ENCODE measurements at regions not wholly inside any gene's neighbourhood (a gene's known extent, or its start where the extent isn't known, plus 50 kb on each side); places are given as distances from the start of the nearest gene placed in this dataset.

- no peak overlapping the region for H3K4me3 ChIP-seq (ENCODE audit: low read depth, low read length)
- ChIA-PET CTCF (no interaction called here), POLR2A (no interaction called here)
- TF ChIP-seq, protein P1, sequence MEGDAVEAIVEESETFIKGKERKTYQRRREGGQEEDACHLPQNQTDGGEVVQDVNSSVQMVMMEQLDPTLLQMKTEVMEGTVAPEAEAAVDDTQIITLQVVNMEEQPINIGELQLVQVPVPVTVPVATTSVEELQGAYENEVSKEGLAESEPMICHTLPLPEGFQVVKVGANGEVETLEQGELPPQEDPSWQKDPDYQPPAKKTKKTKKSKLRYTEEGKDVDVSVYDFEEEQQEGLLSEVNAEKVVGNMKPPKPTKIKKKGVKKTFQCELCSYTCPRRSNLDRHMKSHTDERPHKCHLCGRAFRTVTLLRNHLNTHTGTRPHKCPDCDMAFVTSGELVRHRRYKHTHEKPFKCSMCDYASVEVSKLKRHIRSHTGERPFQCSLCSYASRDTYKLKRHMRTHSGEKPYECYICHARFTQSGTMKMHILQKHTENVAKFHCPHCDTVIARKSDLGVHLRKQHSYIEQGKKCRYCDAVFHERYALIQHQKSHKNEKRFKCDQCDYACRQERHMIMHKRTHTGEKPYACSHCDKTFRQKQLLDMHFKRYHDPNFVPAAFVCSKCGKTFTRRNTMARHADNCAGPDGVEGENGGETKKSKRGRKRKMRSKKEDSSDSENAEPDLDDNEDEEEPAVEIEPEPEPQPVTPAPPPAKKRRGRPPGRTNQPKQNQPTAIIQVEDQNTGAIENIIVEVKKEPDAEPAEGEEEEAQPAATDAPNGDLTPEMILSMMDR (IDR thresholded peaks at IDR 0.05; ENCODE audit: insufficient read depth, low read length, missing control alignments), result no peak
- DNase-seq (ENCODE audit: low read depth, low spot score), result no peak
Measured at GRCh38 chr11:92678008-92678611, 291.3 kb upstream of the MTNR1B start.

GRCh38 chr11:92681586-92681985, 287.9 kb upstream of the MTNR1B start:
- no peak for DNase-seq (ENCODE audit: low read depth, low spot score)
- POLR2A ChIA-PET, result interaction anchor here (0.5 kb wide), 1 partner anchor 547 kb away, joined by 4 read pairs; no protein-coding TSS in a partner anchor

DNA sequence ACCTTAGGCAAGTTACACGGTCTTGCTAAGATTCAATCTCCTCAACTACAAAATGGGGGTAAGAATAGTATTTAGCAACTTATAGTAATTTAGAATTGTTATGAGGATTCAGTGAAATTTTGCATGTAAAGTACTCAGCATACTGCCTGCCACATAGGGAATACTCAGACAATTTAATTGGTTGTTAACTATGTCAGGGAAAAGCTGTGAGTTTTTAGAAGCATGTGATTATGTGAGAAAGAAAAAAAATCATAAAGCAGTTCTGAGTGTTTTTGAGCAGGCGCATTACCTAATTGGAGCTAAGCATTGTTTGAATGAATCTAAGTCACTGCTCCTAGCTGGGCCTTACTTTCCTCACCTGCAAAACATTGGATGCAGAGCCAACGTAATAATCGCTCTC, 287.3 kb upstream of the MTNR1B start:
- DNase-seq (ENCODE audit: low read depth, low spot score), result no peak
- CTCF ChIA-PET, result no interaction called here
- TF ChIP-seq, protein P1 (IDR thresholded peaks at IDR 0.05; ENCODE audit: insufficient read depth, low read length, missing control alignments), result no peak
- POLR2A ChIA-PET, result interaction anchor here (0.5 kb wide), 1 partner anchor 547 kb away, joined by 4 read pairs; no protein-coding TSS in a partner anchor
- no peak overlapping the region for H3K4me3 ChIP-seq (ENCODE audit: low read depth, low read length)

More at GRCh38 chr11:92681586-92681985, 287.9 kb upstream of the MTNR1B start:
- TF ChIP-seq, protein P1 (IDR thresholded peaks at IDR 0.05; ENCODE audit: insufficient read depth, low read length, missing control alignments), result no peak
- no peak overlapping the region for H3K4me3 ChIP-seq (ENCODE audit: low read depth, low read length)
- CTCF ChIA-PET, result no interaction called here

GRCh38 chr11:92682952-92683351, 286.5 kb upstream of the MTNR1B start:
- ChIA-PET POLR2A (no interaction called here), CTCF (no interaction called here)
- no peak for DNase-seq (ENCODE audit: low read depth, low spot score)
- H3K4me3 ChIP-seq (ENCODE audit: low read depth, low read length), result no peak overlapping the region
- TF ChIP-seq, protein P1 (IDR thresholded peaks at IDR 0.05; ENCODE audit: insufficient read depth, low read length, missing control alignments), result no peak

DNA sequence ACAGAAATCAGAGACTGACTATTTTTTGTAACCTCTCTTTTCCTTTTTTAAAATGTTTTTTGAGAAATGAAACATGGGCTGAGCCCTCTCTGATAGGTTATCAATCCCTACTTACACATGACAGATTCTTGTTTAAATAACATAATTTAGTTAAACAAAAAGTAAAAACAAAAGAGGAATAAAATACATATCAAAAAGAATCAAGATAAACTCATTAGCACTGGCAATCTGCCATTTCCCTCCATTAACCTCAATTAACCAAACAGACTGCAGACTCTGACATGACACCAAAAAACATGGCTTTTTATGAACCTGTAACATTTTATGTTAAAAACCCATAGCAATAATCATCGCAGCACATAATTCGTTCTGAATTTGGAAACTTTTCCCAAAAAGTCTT, 284.4 kb upstream of the MTNR1B start:
- ChIA-PET CTCF (no interaction called here), POLR2A (no interaction called here)
- TF ChIP-seq, protein P1 (IDR thresholded peaks at IDR 0.05; ENCODE audit: insufficient read depth, low read length, missing control alignments), result no peak
- no peak overlapping the region for H3K4me3 ChIP-seq (ENCODE audit: low read depth, low read length)
- no peak for DNase-seq (ENCODE audit: low read depth, low spot score)

GRCh38 chr11:92687724-92688123, 281.7 kb upstream of the MTNR1B start:
- DNase-seq (ENCODE audit: low read depth, low spot score), result no peak
- ChIA-PET POLR2A (no interaction called here), CTCF (no interaction called here)
- no peak overlapping the region for H3K4me3 ChIP-seq (ENCODE audit: low read depth, low read length)
- TF ChIP-seq, protein P1 (IDR thresholded peaks at IDR 0.05; ENCODE audit: insufficient read depth, low read length, missing control alignments), result no peak

Data from AG04449 (cell line).